ENCODE measurements at regions not wholly inside any gene's neighbourhood (a gene's known extent, or its start where the extent isn't known, plus 50 kb on each side); places are given as distances from the start of the nearest gene placed in this dataset.

- TF ChIP-seq CTCF (IDR thresholded peaks at IDR 0.05) (no peak), EP300 (IDR thresholded peaks at IDR 0.05) (no peak), POLR2A (IDR thresholded peaks at IDR 0.05) (no peak), POLR2AphosphoS5 (IDR thresholded peaks at IDR 0.05) (no peak)
Measured at GRCh38 chr4:136862653-136863052, 669.6 kb downstream of the PCDH18 start.

Data from stomach (tissue), 4 donors.